HUES48 (cell line): ENCODE measurements at regions not wholly inside any gene's neighbourhood (a gene's known extent, or its start where the extent isn't known, plus 50 kb on each side); places are given as distances from the start of the nearest gene placed in this dataset.

Experiments
- H3K27ac ChIP-seq: one replicate; pipeline ENCODE4 v1.7.0; 2013; ENCODE audit warnings: low read depth, low read length, inconsistent platforms
- H3K27me3 ChIP-seq: 2 replicates; pipeline ENCODE4 v1.6.1; 2013; ENCODE audit warnings: mild to moderate bottlenecking, low read length; ENCODE audit not compliant: control insufficient read depth, insufficient read depth
- H3K36me3 ChIP-seq: 2 replicates; pipeline ENCODE4 v1.6.1; 2013; ENCODE audit warnings: low read length; ENCODE audit not compliant: control insufficient read depth, insufficient read depth
- H3K4me1 ChIP-seq: 2 replicates; pipeline ENCODE4 v1.6.1; 2013; ENCODE audit warnings: mild to moderate bottlenecking, low read length; ENCODE audit not compliant: control insufficient read depth, insufficient read depth
- H3K4me3 ChIP-seq: 2 replicates; pipeline ENCODE4 v1.5.1; 2013; ENCODE audit warnings: mild to moderate bottlenecking, low read depth, low read length
- H3K9ac ChIP-seq: 2 replicates; pipeline ENCODE4 v1.6.1; 2013; ENCODE audit warnings: mild to moderate bottlenecking, low read depth, low read length, moderate library complexity
- H3K9me3 ChIP-seq: 2 replicates; pipeline ENCODE4 v1.6.1; 2013; ENCODE audit warnings: low read length; ENCODE audit not compliant: control insufficient read depth, insufficient read depth

DNA sequence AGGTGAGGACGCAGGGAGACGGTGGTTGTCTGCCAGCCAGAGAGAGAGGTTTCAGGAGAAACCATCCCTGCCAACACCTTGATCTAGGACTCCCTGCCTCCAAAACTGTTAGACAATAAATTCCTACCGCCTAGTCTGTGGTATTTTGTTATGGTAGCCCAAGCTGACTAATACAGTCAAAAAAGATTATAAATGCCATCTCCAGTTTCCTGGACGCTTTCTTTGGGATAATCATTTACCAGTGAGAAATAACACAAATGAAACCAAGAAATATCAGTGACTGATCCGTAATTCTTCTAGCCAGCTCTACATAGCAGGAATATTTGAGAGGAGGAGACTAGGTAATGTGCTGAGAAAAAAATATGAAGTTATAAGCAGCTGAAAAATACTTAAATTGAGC is 707.8 kb upstream of the LMCD1 start:
- Histone ChIP-seq H3K36me3 (no peaks in the 10 kb centered on the region), H3K27ac (no peak overlapping the region), H3K4me3 (no peak overlapping the region), H3K4me1 (peaks cover 22% of the 10 kb centered on the region), H3K9ac (no peak overlapping the region), H3K27me3 (no peaks in the 10 kb centered on the region), H3K9me3 (peaks cover 13% of the 10 kb centered on the region)

DNA sequence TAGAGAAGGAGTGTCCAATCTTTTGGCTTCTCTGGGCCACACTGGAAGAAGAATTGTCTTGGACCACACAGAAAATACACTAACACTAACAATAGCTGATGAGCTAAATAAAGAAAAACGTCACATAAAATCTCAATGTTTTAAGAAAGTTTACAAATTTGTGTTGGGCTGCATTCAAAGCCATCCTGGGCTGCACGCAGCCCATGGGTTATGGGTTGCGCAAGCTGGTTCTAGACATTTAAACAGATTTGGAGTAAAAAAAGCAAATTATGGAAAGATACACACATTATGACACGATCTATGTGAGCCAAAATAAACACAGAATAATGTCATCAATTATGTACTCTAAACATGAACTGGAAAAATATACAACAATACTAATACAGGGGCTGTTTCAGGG is 703.3 kb upstream of the LMCD1 start:
- no peaks in the 10 kb centered on the region for H3K9me3 ChIP-seq
- H3K4me3 ChIP-seq, result no peak overlapping the region
- H3K36me3 ChIP-seq, result no peaks in the 10 kb centered on the region
- no peak overlapping the region for H3K9ac ChIP-seq
- H3K27ac ChIP-seq, result no peak overlapping the region
- H3K27me3 ChIP-seq, result no peaks in the 10 kb centered on the region
- peaks cover 16% of the 10 kb centered on the region; the same call in 1 of the 2 replicates for H3K4me1 ChIP-seq

DNA sequence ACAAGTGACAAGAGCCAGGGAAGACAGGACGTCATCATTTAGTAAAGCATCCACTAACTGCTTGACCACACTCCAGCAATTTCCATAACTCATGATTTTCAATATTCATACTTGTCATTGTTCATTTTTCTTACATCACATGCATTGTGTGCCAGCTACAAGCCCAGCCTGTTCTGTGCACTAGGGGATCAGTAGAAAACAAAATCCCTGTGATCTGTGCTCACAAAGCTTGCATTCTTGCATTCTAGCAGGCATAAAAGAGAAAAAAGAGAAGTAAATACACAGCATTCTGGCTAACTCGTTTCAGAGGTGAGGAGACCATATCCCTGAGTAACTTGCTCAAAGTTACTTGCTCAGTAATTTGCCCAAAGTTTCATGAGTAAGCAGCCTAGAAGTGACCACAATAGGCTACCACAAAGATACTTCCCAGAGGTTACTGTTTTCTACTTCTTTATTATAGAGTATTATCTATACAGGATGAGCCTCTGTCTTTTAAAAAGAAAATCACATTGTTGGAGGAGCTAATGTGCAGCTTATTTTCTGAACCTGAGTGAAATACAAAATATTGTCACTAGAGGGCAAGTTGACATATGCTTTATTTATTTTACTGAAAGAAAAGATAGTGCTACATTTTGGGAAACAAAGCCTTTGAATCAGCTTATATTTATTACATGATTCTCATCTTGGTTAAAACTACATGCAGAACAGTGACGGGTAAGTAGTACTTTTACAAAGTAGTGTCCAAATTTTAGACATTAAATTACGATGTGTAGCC is 701.4 kb upstream of the LMCD1 start:
- H3K4me1 ChIP-seq, result peaks cover 16% of the 10 kb centered on the region; the same call in 1 of the 2 replicates
- H3K27ac ChIP-seq, result no peak overlapping the region
- H3K4me3 ChIP-seq, result no peak overlapping the region
- no peaks in the 10 kb centered on the region for H3K36me3 ChIP-seq
- no peaks in the 10 kb centered on the region for H3K27me3 ChIP-seq
- H3K9ac ChIP-seq, result no peak overlapping the region
- no peaks in the 10 kb centered on the region for H3K9me3 ChIP-seq

DNA sequence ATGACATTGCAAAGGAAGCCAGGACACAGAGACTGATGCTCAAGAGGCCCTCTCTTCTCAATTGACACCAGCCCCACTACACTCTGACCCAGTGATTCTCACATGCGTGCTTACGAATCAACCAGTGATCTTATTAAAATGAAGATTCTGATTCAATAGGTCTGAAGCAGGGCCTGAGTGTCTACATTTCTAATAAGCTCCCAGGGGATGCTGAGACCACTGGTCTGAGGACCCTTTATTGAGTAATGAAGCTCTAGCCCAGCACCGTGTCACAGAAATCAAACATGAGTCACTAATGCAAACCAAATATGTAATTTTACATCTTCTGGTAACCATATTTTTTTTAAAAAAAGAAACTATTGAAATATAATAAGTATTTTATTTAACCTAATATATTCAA is 689.1 kb upstream of the LMCD1 start:
- Histone ChIP-seq H3K27me3 (no peaks in the 10 kb centered on the region), H3K9me3 (no peaks in the 10 kb centered on the region), H3K4me1 (no peaks in the 10 kb centered on the region), H3K9ac (no peak overlapping the region), H3K27ac (no peak overlapping the region), H3K36me3 (no peaks in the 10 kb centered on the region), H3K4me3 (no peak overlapping the region)

GRCh38 chr3:7813365-7813764 is 688.3 kb upstream of the LMCD1 start:
- no peaks in the 10 kb centered on the region for H3K9me3 ChIP-seq
- H3K27me3 ChIP-seq, result no peaks in the 10 kb centered on the region
- H3K9ac ChIP-seq, result no peak overlapping the region
- no peak overlapping the region for H3K27ac ChIP-seq
- H3K4me1 ChIP-seq, result no peaks in the 10 kb centered on the region
- H3K36me3 ChIP-seq, result no peaks in the 10 kb centered on the region
- H3K4me3 ChIP-seq, result no peak overlapping the region

DNA sequence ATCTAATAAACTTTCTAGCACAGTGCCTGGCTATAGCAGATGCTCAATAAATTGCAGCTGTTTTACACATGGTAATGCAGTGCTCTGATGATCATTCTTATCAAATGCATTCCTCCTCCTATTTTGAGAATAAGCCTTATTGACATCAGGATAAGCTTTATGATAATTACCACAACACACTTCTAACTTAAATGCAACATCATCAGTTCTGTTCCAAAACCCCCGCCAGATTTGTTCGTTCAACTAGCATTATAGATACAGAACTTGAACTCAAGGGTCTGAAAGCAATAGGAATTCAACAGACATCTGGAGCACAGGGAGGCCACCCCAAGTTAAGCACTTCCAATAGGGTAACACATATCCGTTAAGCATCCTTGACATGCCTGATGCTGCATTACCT is 684.4 kb upstream of the LMCD1 start:
- no peaks in the 10 kb centered on the region for H3K4me1 ChIP-seq
- no peak overlapping the region for H3K27ac ChIP-seq
- no peaks in the 10 kb centered on the region for H3K36me3 ChIP-seq
- H3K9me3 ChIP-seq, result peaks cover 1% of the 10 kb centered on the region
- no peaks in the 10 kb centered on the region for H3K27me3 ChIP-seq
- H3K9ac ChIP-seq, result no peak overlapping the region
- H3K4me3 ChIP-seq, result no peak overlapping the region

GRCh38 chr3:7820969-7821368 is 680.7 kb upstream of the LMCD1 start:
- no peaks in the 10 kb centered on the region for H3K36me3 ChIP-seq
- no peak overlapping the region for H3K27ac ChIP-seq

GRCh38 chr3:7821858-7822257 is 679.8 kb upstream of the LMCD1 start:
- Histone ChIP-seq H3K4me1 (no peaks in the 10 kb centered on the region), H3K27ac (no peak overlapping the region), H3K27me3 (no peaks in the 10 kb centered on the region), H3K36me3 (no peaks in the 10 kb centered on the region), H3K9me3 (peaks cover 13% of the 10 kb centered on the region), H3K9ac (no peak overlapping the region), H3K4me3 (no peak overlapping the region)

More at GRCh38 chr3:7820969-7821368, 680.7 kb upstream of the LMCD1 start:
- H3K4me1 ChIP-seq, result no peaks in the 10 kb centered on the region
- H3K9me3 ChIP-seq, result peaks cover 13% of the 10 kb centered on the region
- no peaks in the 10 kb centered on the region for H3K27me3 ChIP-seq
- H3K4me3 ChIP-seq, result no peak overlapping the region
- no peak overlapping the region for H3K9ac ChIP-seq

DNA sequence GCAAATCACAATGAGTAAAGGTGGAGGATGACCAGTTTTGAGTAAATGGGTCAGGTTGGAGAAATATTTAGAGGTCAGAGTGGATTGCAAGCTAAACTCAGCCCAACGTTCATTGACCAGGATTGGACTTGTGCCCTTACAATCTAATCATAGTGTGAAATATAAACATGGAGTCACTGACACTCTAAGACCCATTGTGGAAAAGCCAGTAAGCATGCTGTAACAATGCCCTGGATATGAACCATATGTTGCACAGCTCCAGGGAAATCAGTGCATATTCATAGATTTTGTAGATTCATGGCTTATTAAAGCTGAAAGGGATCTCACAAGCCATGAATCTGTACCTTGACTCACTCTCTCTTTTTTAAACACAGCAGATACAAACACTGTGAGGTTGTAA is 660.2 kb upstream of the LMCD1 start:
- Histone ChIP-seq H3K36me3 (no peaks in the 10 kb centered on the region), H3K27me3 (no peaks in the 10 kb centered on the region), H3K9ac (no peak overlapping the region), H3K4me3 (no peak overlapping the region), H3K4me1 (no peaks in the 10 kb centered on the region), H3K27ac (no peak overlapping the region), H3K9me3 (no peaks in the 10 kb centered on the region)

GRCh38 chr3:7843441-7843840 is 658.2 kb upstream of the LMCD1 start:
- H3K9ac ChIP-seq, result no peak overlapping the region
- H3K27ac ChIP-seq, result no peak overlapping the region
- H3K4me3 ChIP-seq, result no peak overlapping the region
- no peaks in the 10 kb centered on the region for H3K36me3 ChIP-seq
- no peaks in the 10 kb centered on the region for H3K27me3 ChIP-seq
- H3K9me3 ChIP-seq, result no peaks in the 10 kb centered on the region
- peaks cover 3% of the 10 kb centered on the region; the same call in 1 of the 2 replicates for H3K4me1 ChIP-seq

GRCh38 chr3:7847021-7847420 is 654.6 kb upstream of the LMCD1 start:
- no peak overlapping the region for H3K27ac ChIP-seq
- no peaks in the 10 kb centered on the region for H3K36me3 ChIP-seq
- H3K4me3 ChIP-seq, result no peak overlapping the region
- H3K27me3 ChIP-seq, result no peaks in the 10 kb centered on the region
- H3K4me1 ChIP-seq, result peaks cover 3% of the 10 kb centered on the region; the same call in 1 of the 2 replicates
- no peaks in the 10 kb centered on the region for H3K9me3 ChIP-seq
- H3K9ac ChIP-seq, result no peak overlapping the region
